Endothelial cell of umbilical vein (primary cell): ENCODE measurements at regions not wholly inside any gene's neighbourhood (a gene's known extent, or its start where the extent isn't known, plus 50 kb on each side); places are given as distances from the start of the nearest gene placed in this dataset.

Experiments
- BruUV-seq: library from RNA; stranded (reverse); fragments of 400-500 nt; replicated peaks from 2 replicates; lab custom pipeline; 2021; lab: Mats Ljungman, UMichigan
- CTCF ChIA-PET: fragments of 300-600, 350-600 bp; sonication (Branson Sonifier 250); formaldehyde crosslinking; loops from one replicate; lab custom pipeline; 2021; ENCODE audit warnings: antibody characterized with exemption, inconsistent platforms; lab: Charles Lee
- POLR2A ChIA-PET: fragments of 300-600, 350-600 bp; sonication (Branson Sonifier 250); formaldehyde crosslinking; loops from one replicate; lab custom pipeline; 2021; ENCODE audit warnings: antibody characterized with exemption, inconsistent platforms; lab: Charles Lee
- DNase-seq: peaks from one replicate; pipeline ENCODE4 v3.0.0-alpha.2; 2011; ENCODE audit warnings: low read depth, low spot score
- FAIRE-seq: peaks from 2 replicates; lab custom pipeline; 2011; peaks lifted over from hg19 to GRCh38; lab: Jason Lieb, UNC
- H2AFZ ChIP-seq: 2 replicates; pipeline ENCODE4 v1.6.0; 2012; ENCODE audit warnings: low read depth, low read length, control low read depth, inconsistent platforms
- H3K27ac ChIP-seq: 2 replicates; pipeline ENCODE4 v1.5.1; 2011; ENCODE audit warnings: low read depth, mild to moderate bottlenecking, control low read depth, low read length, moderate library complexity; ENCODE audit not compliant: insufficient read depth
- H3K27me3 ChIP-seq, 2 experiments: 2 replicates each; pipeline versions ENCODE4 v1.6.0 to v1.6.1; 2011; ENCODE audit warnings: low read length in 2 of 2, mixed read lengths in 1 of 2; ENCODE audit not compliant: control insufficient read depth in 2 of 2, insufficient read depth in 2 of 2
- H3K36me3 ChIP-seq, 2 experiments: 2 replicates in 1 of 2; 3 replicates in 1 of 2; pipeline ENCODE4 v1.5.1; 2011; ENCODE audit warnings: low read length in 2 of 2, mild to moderate bottlenecking in 1 of 2, moderate library complexity in 1 of 2; ENCODE audit not compliant: control insufficient read depth in 2 of 2, insufficient read depth in 2 of 2; ENCODE audit errors: extremely low read depth in 1 of 2
- H3K4me1 ChIP-seq: 3 replicates; pipeline ENCODE4 v1.5.1; 2011; ENCODE audit warnings: mild to moderate bottlenecking, low read length; ENCODE audit not compliant: control insufficient read depth, insufficient read depth; ENCODE audit errors: extremely low read depth
- H3K4me2 ChIP-seq: 2 replicates; pipeline ENCODE4 v1.6.1; 2011; ENCODE audit warnings: low read length, control low read depth, mixed read lengths; ENCODE audit not compliant: insufficient read depth
- H3K4me3 ChIP-seq, 3 experiments: fragments of 200-600 bp in 1 of 3; sonication (generic), shearing (Covaris generic) in 1 of 3; replicated peaks in 1 of 3; 2 replicates each; pipeline ENCODE4 v1.5.1; 2011 to 2016; ENCODE audit warnings: control low read depth in 3 of 3, low read length in 3 of 3, mild to moderate bottlenecking in 2 of 3, inconsistent platforms in 1 of 3, low read depth in 1 of 3, moderate library complexity in 1 of 3; ENCODE audit not compliant: insufficient read depth in 1 of 3
- H3K79me2 ChIP-seq: 2 replicates; pipeline ENCODE4 v1.6.0; 2012; ENCODE audit warnings: low read length, inconsistent platforms; ENCODE audit not compliant: control insufficient read depth, insufficient read depth
- H3K9ac ChIP-seq: replicated peaks from 2 replicates; pipeline ENCODE3; 2011; ENCODE audit warnings: low read length, control low read depth; ENCODE audit not compliant: insufficient read depth; ENCODE audit errors: extremely low read depth
- H3K9me1 ChIP-seq: replicated peaks from 3 replicates; pipeline ENCODE4 v1.6.0; 2011; ENCODE audit warnings: mild to moderate bottlenecking, low read length; ENCODE audit not compliant: control insufficient read depth, insufficient read depth; ENCODE audit errors: extremely low read depth
- H3K9me3 ChIP-seq: replicated peaks from 2 replicates; pipeline ENCODE4 v1.5.1; 2012; ENCODE audit warnings: low read length, inconsistent platforms; ENCODE audit not compliant: control insufficient read depth, insufficient read depth
- H4K20me1 ChIP-seq: replicated peaks from 2 replicates; pipeline ENCODE3; 2011; ENCODE audit warnings: mild to moderate bottlenecking, low read length; ENCODE audit not compliant: control insufficient read depth, insufficient read depth; ENCODE audit errors: extremely low read depth
- EZH2 ChIP-seq: IDR thresholded peaks from 2 replicates; pipeline ENCODE4 v1.6.1; 2012; ENCODE audit warnings: borderline replicate concordance, low read depth, mild to moderate bottlenecking, moderate library complexity, low read length, inconsistent platforms; ENCODE audit not compliant: severe bottlenecking
- FOS ChIP-seq: IDR thresholded peaks from 2 replicates; pipeline ENCODE4 v1.6.1; 2011; ENCODE audit warnings: mild to moderate bottlenecking, low read length, moderate library complexity, borderline replicate concordance; ENCODE audit not compliant: insufficient read depth
- GATA2 ChIP-seq: IDR thresholded peaks from 2 replicates; pipeline ENCODE4 v1.7.0; 2011; ENCODE audit warnings: low read depth, mild to moderate bottlenecking, moderate library complexity, mixed read lengths, low read length; ENCODE audit not compliant: insufficient read length, insufficient read depth
- JUN ChIP-seq: IDR thresholded peaks from 2 replicates; pipeline ENCODE4 v1.6.1; 2011; ENCODE audit warnings: borderline replicate concordance, low read depth; ENCODE audit not compliant: insufficient read length, insufficient read depth
- MYC ChIP-seq: IDR thresholded peaks from one replicate; pipeline ENCODE4 v1.6.1; 2011; ENCODE audit warnings: mild to moderate bottlenecking, low read depth, low read length
- POLR2A ChIP-seq: IDR thresholded peaks from 2 replicates; pipeline ENCODE4 v1.6.1; 2012; ENCODE audit warnings: low read depth, mild to moderate bottlenecking, control low read depth, low read length
- POLR2AphosphoS5 ChIP-seq: IDR thresholded peaks from 2 replicates; pipeline ENCODE4 v1.6.1; 2012; ENCODE audit warnings: low read depth, mild to moderate bottlenecking, control low read depth, low read length, moderate library complexity; ENCODE audit not compliant: insufficient read depth
- dilution Hi-C: fragments of 300-500 bp; cut with MboI; formaldehyde crosslinking; loops from one replicate; pipeline ENCODE4 v1.15.0; 2019; ENCODE audit warnings: low sequenced_read_pairs; ENCODE audit not compliant: extremely low pct_ligation_motif_present
- intact Hi-C: fragments of 100-400 bp; cut with micrococcal nuclease; formaldehyde crosslinking; loops from one replicate; pipeline ENCODE4 v1.10.0; 2022
- TF ChIP-seq, protein P1 (sequence below): IDR thresholded peaks from 2 replicates; pipeline ENCODE4 v1.6.1; 2011; ENCODE audit not compliant: insufficient read depth, insufficient read length
- TF ChIP-seq, protein P2 (sequence below), 2 donors: IDR thresholded peaks; 1 replicate in 1 of 2; 2 replicates in 1 of 2; pipeline ENCODE4 v1.5.1; 2011; ENCODE audit warnings: low read length in 2 of 2, mild to moderate bottlenecking in 2 of 2, moderate library complexity in 2 of 2, control low read depth in 1 of 2, inconsistent platforms in 1 of 2, low read depth in 1 of 2; ENCODE audit not compliant: insufficient read depth in 1 of 2; ENCODE audit errors: extremely low read depth in 1 of 2

DNA sequence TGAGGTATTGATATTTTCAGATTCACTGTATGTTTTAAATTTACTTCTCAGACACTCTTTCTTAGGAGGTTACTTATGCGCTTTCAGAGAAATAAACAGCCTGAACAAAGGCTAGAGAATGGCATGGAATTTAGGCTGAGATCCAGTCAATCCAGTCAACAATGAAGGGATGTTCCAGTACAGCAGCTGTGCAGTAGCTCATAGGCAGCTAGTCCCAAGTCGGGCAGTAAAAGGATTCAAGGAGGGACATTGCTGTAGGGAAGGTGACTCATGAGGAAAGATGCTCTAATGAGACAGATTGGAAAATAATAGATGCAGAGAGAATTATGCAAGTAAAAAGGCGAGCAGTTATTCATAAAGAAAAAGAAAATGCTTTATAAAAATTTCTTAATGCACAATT, 397.9 kb upstream of the RGPD4 start:
- intact Hi-C loops: no loop called here
- Histone ChIP-seq H3K9ac (no peak overlapping the region), H2AFZ (no peak overlapping the region), H3K4me2 (no peak overlapping the region), H3K79me2 (no peaks in the 10 kb centered on the region), H3K27me3 (no peaks in the 10 kb centered on the region), H3K9me1 (no peaks in the 10 kb centered on the region), H3K4me3 (no peak overlapping the region), H4K20me1 (no peaks in the 10 kb centered on the region), H3K36me3 (no peaks in the 10 kb centered on the region), H3K9me3 (no peaks in the 10 kb centered on the region), H3K4me1 (no peaks in the 10 kb centered on the region), H3K27ac (no peak overlapping the region)
- no peak for TF ChIP-seq POLR2AphosphoS5
- TF ChIP-seq FOS: no peak
- BruUV-seq: no TSS peak
- ChIA-PET POLR2A (no interaction called here), CTCF (no interaction called here)
- DNase-seq (no peak), FAIRE-seq (no peak)
- dilution Hi-C loops: no loop called here

DNA sequence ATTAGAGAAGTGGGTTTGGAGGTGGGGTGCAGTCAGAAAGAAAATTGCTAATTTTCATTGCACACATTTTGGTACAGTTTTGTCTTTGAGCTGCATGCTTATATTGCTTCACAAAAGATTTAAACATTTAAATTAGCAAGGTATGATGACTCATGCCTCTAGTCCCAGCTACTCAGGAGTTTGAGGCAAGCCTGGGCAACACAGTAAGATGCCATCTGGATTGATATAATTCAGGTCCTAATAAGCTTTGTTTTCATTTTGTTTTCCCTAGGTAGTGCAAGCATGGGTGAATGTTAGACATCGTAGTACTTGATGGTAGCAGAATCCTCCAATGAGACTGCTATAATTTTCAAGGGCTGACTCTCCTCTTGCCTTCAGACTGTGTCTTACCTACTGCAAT, 396.7 kb upstream of the RGPD4 start:
- no peak overlapping the region for H3K27ac ChIP-seq
- H3K4me2 ChIP-seq: no peak overlapping the region
- BruUV-seq: no TSS peak
- H3K9ac ChIP-seq: no peak overlapping the region
- FAIRE-seq: no peak
- H3K27me3 ChIP-seq: no peaks in the 10 kb centered on the region
- H2AFZ ChIP-seq: no peak overlapping the region
- H3K36me3 ChIP-seq: no peaks in the 10 kb centered on the region
- no peaks in the 10 kb centered on the region for H3K79me2 ChIP-seq
- no peak overlapping the region for H3K4me3 ChIP-seq
- DNase-seq: no peak
- dilution Hi-C loops (no loop called here), intact Hi-C loops (no loop called here)
- TF ChIP-seq, protein P1, sequence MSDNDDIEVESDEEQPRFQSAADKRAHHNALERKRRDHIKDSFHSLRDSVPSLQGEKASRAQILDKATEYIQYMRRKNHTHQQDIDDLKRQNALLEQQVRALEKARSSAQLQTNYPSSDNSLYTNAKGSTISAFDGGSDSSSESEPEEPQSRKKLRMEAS: no peak
- TF ChIP-seq JUN: no peak
- no peak for TF ChIP-seq FOS
- TF ChIP-seq GATA2: no peak
- TF ChIP-seq, protein P2, sequence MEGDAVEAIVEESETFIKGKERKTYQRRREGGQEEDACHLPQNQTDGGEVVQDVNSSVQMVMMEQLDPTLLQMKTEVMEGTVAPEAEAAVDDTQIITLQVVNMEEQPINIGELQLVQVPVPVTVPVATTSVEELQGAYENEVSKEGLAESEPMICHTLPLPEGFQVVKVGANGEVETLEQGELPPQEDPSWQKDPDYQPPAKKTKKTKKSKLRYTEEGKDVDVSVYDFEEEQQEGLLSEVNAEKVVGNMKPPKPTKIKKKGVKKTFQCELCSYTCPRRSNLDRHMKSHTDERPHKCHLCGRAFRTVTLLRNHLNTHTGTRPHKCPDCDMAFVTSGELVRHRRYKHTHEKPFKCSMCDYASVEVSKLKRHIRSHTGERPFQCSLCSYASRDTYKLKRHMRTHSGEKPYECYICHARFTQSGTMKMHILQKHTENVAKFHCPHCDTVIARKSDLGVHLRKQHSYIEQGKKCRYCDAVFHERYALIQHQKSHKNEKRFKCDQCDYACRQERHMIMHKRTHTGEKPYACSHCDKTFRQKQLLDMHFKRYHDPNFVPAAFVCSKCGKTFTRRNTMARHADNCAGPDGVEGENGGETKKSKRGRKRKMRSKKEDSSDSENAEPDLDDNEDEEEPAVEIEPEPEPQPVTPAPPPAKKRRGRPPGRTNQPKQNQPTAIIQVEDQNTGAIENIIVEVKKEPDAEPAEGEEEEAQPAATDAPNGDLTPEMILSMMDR (IDR thresholded peaks at IDR 0.05; ENCODE audit: extremely low read depth in 1 of 2, insufficient read depth in 1 of 2, low read depth in 1 of 2, low read length in 2 of 2): no peak
- no peak for TF ChIP-seq EZH2
- no peak for TF ChIP-seq POLR2AphosphoS5
- no peak for TF ChIP-seq POLR2A
- no peak for TF ChIP-seq MYC
- ChIA-PET CTCF (no interaction called here), POLR2A (no interaction called here)
- H3K4me1 ChIP-seq: no peaks in the 10 kb centered on the region
- H4K20me1 ChIP-seq: no peaks in the 10 kb centered on the region
- H3K9me1 ChIP-seq: no peaks in the 10 kb centered on the region
- no peaks in the 10 kb centered on the region for H3K9me3 ChIP-seq
